ENCODE measurements at regions not wholly inside any gene's neighbourhood (a gene's known extent, or its start where the extent isn't known, plus 50 kb on each side); places are given as distances from the start of the nearest gene placed in this dataset.

- Mint-ChIP-seq H3K27ac (no peak overlapping the region), H3K4me3 (no peak overlapping the region), H3K36me3 (ENCODE audit: low read depth) (no peaks in the 10 kb centered on the region), H3K27me3 (peaks cover 7% of the 10 kb centered on the region), H3K9me3 (no peaks in the 10 kb centered on the region), H3K4me1 (no peaks in the 10 kb centered on the region)
- no peak for ATAC-seq
- DNase-seq = no peak
Observed at GRCh38 chr18:76263046-76264005, 231.7 kb downstream of the ZNF516 start.

- no peak for ATAC-seq
- Mint-ChIP-seq H3K4me3 (no peak overlapping the region), H3K36me3 (ENCODE audit: low read depth) (no peaks in the 10 kb centered on the region), H3K27ac (no peak overlapping the region), H3K4me1 (no peaks in the 10 kb centered on the region), H3K27me3 (peaks cover 7% of the 10 kb centered on the region), H3K9me3 (no peaks in the 10 kb centered on the region)
- no peak for DNase-seq
Observed at GRCh38 chr18:76260941-76261472, 234.0 kb downstream of the ZNF516 start.

- no peaks in the 10 kb centered on the region for H3K36me3 Mint-ChIP-seq (ENCODE audit: low read depth)
- H3K27me3 Mint-ChIP-seq = peaks cover 5% of the 10 kb centered on the region
- H3K4me1 Mint-ChIP-seq = no peaks in the 10 kb centered on the region
- no peak overlapping the region for H3K4me3 Mint-ChIP-seq
- no peak overlapping the region for H3K27ac Mint-ChIP-seq
- no peak for DNase-seq
- no peak for ATAC-seq
- H3K9me3 Mint-ChIP-seq = no peaks in the 10 kb centered on the region
Observed at GRCh38 chr18:76259711-76260110, 235.3 kb downstream of the ZNF516 start.

- H3K9me3 Mint-ChIP-seq = no peaks in the 10 kb centered on the region
- H3K27ac Mint-ChIP-seq = no peak overlapping the region
- H3K4me1 Mint-ChIP-seq = no peaks in the 10 kb centered on the region
- H3K4me3 Mint-ChIP-seq = no peak overlapping the region
- DNase-seq = no peak
- ATAC-seq = no peak
- no peaks in the 10 kb centered on the region for H3K36me3 Mint-ChIP-seq (ENCODE audit: low read depth)
- peaks cover 3% of the 10 kb centered on the region for H3K27me3 Mint-ChIP-seq
Observed at GRCh38 chr18:76259096-76259495, 235.9 kb downstream of the ZNF516 start.

GRCh38 chr18:76258209-76258608, 236.8 kb downstream of the ZNF516 start:
- Mint-ChIP-seq H3K4me3 (no peak overlapping the region), H3K27ac (no peak overlapping the region), H3K9me3 (no peaks in the 10 kb centered on the region), H3K27me3 (peaks cover 3% of the 10 kb centered on the region), H3K36me3 (ENCODE audit: low read depth) (no peaks in the 10 kb centered on the region), H3K4me1 (no peaks in the 10 kb centered on the region)
- ATAC-seq (no peak), DNase-seq (no peak)

GRCh38 chr18:76255070-76255683, 239.9 kb downstream of the ZNF516 start:
- Mint-ChIP-seq H3K27me3 (peaks cover 6% of the 10 kb centered on the region), H3K4me1 (no peaks in the 10 kb centered on the region), H3K36me3 (ENCODE audit: low read depth) (no peaks in the 10 kb centered on the region), H3K9me3 (no peaks in the 10 kb centered on the region), H3K27ac (no peak overlapping the region), H3K4me3 (no peak overlapping the region)
- no peak for DNase-seq
- no peak for ATAC-seq

GRCh38 chr18:76252880-76253279, 242.2 kb downstream of the ZNF516 start:
- no peaks in the 10 kb centered on the region for H3K36me3 Mint-ChIP-seq (ENCODE audit: low read depth)
- DNase-seq (no peak), ATAC-seq (no peak)
- H3K4me3 Mint-ChIP-seq = no peak overlapping the region
- no peak overlapping the region for H3K27ac Mint-ChIP-seq
- H3K4me1 Mint-ChIP-seq = no peaks in the 10 kb centered on the region
- peaks cover 3% of the 10 kb centered on the region for H3K27me3 Mint-ChIP-seq
- H3K9me3 Mint-ChIP-seq = no peaks in the 10 kb centered on the region

GRCh38 chr18:76252139-76252538, 242.9 kb downstream of the ZNF516 start:
- peaks cover 3% of the 10 kb centered on the region for H3K27me3 Mint-ChIP-seq
- no peaks in the 10 kb centered on the region for H3K4me1 Mint-ChIP-seq
- H3K36me3 Mint-ChIP-seq (ENCODE audit: low read depth) = no peaks in the 10 kb centered on the region
- DNase-seq (no peak), ATAC-seq (no peak)
- H3K9me3 Mint-ChIP-seq = no peaks in the 10 kb centered on the region
- H3K27ac Mint-ChIP-seq = no peak overlapping the region
- no peak overlapping the region for H3K4me3 Mint-ChIP-seq

- DNase-seq = no peak
- Mint-ChIP-seq H3K27me3 (peaks cover 3% of the 10 kb centered on the region), H3K9me3 (no peaks in the 10 kb centered on the region), H3K4me1 (no peaks in the 10 kb centered on the region), H3K4me3 (no peak overlapping the region), H3K27ac (no peak overlapping the region), H3K36me3 (ENCODE audit: low read depth) (no peaks in the 10 kb centered on the region)
- no peak for ATAC-seq
Observed at GRCh38 chr18:76251691-76252090, 243.4 kb downstream of the ZNF516 start.

GRCh38 chr18:76246590-76246989, 248.5 kb downstream of the ZNF516 start:
- H3K27ac Mint-ChIP-seq = no peak overlapping the region
- no peak overlapping the region for H3K4me3 Mint-ChIP-seq
- H3K9me3 Mint-ChIP-seq = no peaks in the 10 kb centered on the region
- H3K4me1 Mint-ChIP-seq = no peaks in the 10 kb centered on the region
- DNase-seq (no peak), ATAC-seq (no peak)
- H3K36me3 Mint-ChIP-seq (ENCODE audit: low read depth) = no peaks in the 10 kb centered on the region
- no peaks in the 10 kb centered on the region for H3K27me3 Mint-ChIP-seq

- no peak for DNase-seq
- Mint-ChIP-seq H3K9me3 (peaks cover 19% of the 10 kb centered on the region), H3K36me3 (ENCODE audit: low read depth) (no peaks in the 10 kb centered on the region), H3K27ac (no peak overlapping the region), H3K4me1 (no peaks in the 10 kb centered on the region), H3K27me3 (peaks cover 5% of the 10 kb centered on the region), H3K4me3 (no peak overlapping the region)
- no peak for ATAC-seq
Observed at GRCh38 chr18:76234676-76235060, 260.4 kb downstream of the ZNF516 start.

GRCh38 chr18:76233876-76234675, 261.0 kb downstream of the ZNF516 start:
- Mint-ChIP-seq H3K4me1 (no peaks in the 10 kb centered on the region), H3K9me3 (peaks cover 15% of the 10 kb centered on the region), H3K27ac (no peak overlapping the region), H3K4me3 (no peak overlapping the region), H3K36me3 (ENCODE audit: low read depth) (no peaks in the 10 kb centered on the region), H3K27me3 (peaks cover 5% of the 10 kb centered on the region)
- ATAC-seq (no peak), DNase-seq (no peak)

GRCh38 chr18:76233406-76233805, 261.6 kb downstream of the ZNF516 start:
- no peak overlapping the region for H3K4me3 Mint-ChIP-seq
- H3K27ac Mint-ChIP-seq = no peak overlapping the region
- H3K27me3 Mint-ChIP-seq = peaks cover 5% of the 10 kb centered on the region
- H3K4me1 Mint-ChIP-seq = no peaks in the 10 kb centered on the region
- ATAC-seq = no peak
- peaks cover 15% of the 10 kb centered on the region for H3K9me3 Mint-ChIP-seq
- no peak for DNase-seq
- no peaks in the 10 kb centered on the region for H3K36me3 Mint-ChIP-seq (ENCODE audit: low read depth)

GRCh38 chr18:76232779-76233178, 262.3 kb downstream of the ZNF516 start:
- ATAC-seq = no peak
- no peak overlapping the region for H3K27ac Mint-ChIP-seq
- DNase-seq = no peak
- no peaks in the 10 kb centered on the region for H3K36me3 Mint-ChIP-seq (ENCODE audit: low read depth)
- H3K4me1 Mint-ChIP-seq = no peaks in the 10 kb centered on the region
- H3K27me3 Mint-ChIP-seq = peaks cover 5% of the 10 kb centered on the region
- H3K9me3 Mint-ChIP-seq = peaks cover 10% of the 10 kb centered on the region
- no peak overlapping the region for H3K4me3 Mint-ChIP-seq

Measured in activated naive CD8-positive, alpha-beta T cell treated with anti-CD3 and anti-CD28 coated beads, Interleukin-2, amount 50 U/mL, for 24 hours (primary cell).